HEK293 (cell line): ENCODE measurements at regions not wholly inside any gene's neighbourhood (a gene's known extent, or its start where the extent isn't known, plus 50 kb on each side); places are given as distances from the start of the nearest gene placed in this dataset.

Experiments used
- ZNF133 ChIP-seq: fragments of 450-650 bp; formaldehyde crosslinking; IDR thresholded peaks from 2 replicates; pipeline ENCODE4 v1.5.1; 2016; ENCODE audit warnings: missing biosample characterization, missing genetic modification characterization
- ZNF521 ChIP-seq: fragments of 450-650 bp; formaldehyde crosslinking; IDR thresholded peaks from 2 replicates; pipeline ENCODE4 v1.5.1; 2017; ENCODE audit warnings: missing biosample characterization, mild to moderate bottlenecking, missing genetic modification characterization
- TF ChIP-seq, protein P1 (sequence below): fragments of 450-650 bp; formaldehyde crosslinking; IDR thresholded peaks from 2 replicates; pipeline ENCODE4 v1.5.1; 2016; ENCODE audit warnings: missing biosample characterization, missing genetic modification characterization, low read depth

DNA sequence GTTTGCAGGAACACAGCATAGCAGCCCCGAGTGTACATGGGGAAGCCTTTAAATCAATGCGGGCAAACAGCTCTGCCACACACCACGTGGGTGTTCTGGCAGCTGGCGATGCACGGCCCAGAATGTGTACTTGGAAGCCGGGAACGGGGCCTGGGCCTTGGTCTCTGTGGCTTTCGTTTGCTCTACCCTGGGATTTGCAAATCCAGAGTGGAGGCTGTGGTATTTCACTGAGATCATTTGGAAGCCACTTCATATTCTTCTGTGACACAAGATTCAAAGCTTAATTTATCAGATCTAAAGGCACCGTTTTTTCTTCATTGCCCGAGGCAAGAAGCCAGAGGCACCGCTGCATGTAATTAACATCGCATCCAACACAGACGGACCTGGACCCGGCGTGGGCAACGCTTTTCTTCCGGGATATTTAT, 246.3 kb upstream of the MYT1L start:
- TF ChIP-seq, protein P1, sequence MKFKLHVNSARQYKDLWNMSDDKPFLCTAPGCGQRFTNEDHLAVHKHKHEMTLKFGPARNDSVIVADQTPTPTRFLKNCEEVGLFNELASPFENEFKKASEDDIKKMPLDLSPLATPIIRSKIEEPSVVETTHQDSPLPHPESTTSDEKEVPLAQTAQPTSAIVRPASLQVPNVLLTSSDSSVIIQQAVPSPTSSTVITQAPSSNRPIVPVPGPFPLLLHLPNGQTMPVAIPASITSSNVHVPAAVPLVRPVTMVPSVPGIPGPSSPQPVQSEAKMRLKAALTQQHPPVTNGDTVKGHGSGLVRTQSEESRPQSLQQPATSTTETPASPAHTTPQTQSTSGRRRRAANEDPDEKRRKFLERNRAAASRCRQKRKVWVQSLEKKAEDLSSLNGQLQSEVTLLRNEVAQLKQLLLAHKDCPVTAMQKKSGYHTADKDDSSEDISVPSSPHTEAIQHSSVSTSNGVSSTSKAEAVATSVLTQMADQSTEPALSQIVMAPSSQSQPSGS (tag by site-specific recombination) = no peak
- no peak for TF ChIP-seq ZNF133
- no peak for TF ChIP-seq ZNF521
